COR-L47 (cell line): ENCODE measurements at regions not wholly inside any gene's neighbourhood (a gene's known extent, or its start where the extent isn't known, plus 50 kb on each side); places are given as distances from the start of the nearest gene placed in this dataset.
"Not testable (repeated sequence)": the region's sequence is repeated elsewhere in the genome, so short reads cannot be mapped to it uniquely, and the experiment has no call there.

Experiments used
- DNase-seq: peaks from one replicate; lab custom pipeline; 2025; lab: John Stamatoyannopoulos, UW

DNA sequence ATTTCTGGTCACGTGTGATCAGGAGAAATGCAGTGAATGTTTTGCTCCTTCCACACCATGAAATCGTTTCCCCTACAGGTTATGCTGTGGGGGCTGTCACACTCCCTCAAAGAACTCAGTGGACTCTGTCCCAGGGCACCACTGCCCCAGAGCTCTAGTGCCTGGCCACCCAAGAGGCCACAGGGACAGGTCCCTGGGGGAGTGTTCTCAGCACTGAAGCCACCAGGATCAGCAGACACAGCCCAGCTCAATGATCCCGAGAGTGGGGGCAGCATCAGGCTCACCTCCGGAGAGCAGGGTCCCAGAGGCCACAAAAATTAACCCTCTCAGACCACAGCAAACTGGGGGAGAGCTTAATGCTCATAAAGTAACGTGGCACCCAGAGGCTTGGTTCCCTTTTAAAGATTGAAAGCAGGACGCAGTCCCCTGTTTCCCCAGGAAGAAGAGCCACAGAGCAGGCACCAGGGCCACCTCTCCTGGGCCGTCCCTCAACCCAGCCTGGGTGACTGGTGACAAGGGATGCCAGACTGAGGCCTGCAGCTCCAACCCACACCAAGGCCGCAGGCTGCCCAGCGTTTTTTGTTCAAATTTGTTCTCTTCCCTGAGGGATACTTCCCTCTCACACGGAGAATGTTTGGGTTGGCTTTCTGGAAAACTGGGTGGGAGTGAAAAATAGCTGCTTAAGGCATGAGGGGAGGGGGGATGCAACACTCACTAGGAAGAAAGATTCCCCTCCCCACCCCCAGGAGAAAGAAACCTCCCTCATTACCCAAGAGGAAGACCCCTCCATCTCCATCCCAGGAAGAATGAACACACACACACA is 123.3 kb upstream of the IGF1R start:
- DNase-seq, result no peak

DNA sequence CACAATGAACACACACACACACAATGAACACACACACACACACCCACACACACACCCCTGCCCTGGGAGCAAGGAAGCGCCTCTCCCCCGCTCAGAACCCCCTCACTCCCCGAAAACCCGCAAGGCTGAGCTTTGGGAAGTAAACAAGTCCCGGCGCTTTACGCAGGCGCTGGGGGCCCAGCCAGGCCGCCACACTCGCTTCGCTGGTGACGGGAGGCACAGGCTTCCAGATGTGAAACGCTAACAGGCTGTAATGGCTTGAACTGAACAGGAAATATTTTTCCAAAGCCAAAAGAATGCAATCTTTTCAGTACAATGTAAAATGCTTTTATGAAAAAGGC is 122.7 kb upstream of the IGF1R start:
- DNase-seq, result no peak

DNA sequence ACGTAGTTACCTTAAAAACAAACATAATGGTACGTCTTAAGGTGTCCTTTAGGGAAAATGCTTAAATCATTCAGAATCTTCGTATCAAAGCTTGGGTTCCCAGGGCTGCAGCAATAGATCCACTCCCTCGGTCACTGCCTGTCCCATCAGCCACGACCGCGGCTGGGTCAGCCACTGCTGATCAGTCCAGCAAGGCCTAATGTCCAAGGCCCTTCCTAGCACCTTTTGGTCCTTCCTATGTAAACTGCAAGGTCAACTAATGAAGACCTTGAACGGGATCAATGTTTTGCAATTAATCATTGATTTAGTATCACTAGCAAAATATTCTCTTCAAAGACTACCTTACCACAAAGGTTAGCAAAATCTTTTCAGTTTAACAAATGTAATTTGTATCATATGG is 122.2 kb upstream of the IGF1R start:
- DNase-seq, result no peak

DNA sequence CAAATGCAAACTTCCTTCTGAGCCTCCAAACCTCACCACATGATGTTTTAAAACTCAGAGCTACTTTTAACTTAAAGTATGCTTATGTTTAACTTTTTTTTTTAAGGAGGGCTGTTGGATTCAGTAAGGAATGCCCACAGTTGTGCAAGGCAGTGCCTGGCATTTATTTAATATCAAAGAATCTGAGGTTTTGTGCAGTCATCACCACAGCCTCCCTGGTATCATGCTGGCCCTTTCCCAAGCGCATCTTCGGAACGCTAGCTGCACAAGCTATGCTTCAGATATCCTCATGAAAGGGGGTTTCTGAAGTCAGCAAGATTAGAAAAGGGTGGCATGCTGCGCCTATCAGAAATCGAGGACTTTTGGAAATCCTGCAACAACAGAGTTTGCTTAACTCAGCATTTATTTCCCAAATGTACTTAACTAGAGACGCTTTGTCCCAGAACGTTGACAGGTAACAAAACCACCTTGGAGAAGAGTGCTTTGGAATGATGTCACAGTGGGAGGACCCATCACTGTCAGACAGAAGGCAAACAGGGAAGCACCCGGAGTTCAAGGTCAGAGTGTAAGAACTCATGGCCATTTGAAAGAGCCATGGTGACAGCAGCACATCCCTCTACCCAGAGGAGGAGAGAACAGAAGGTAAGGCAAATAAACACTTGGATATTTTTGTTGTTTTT is 120.2 kb upstream of the IGF1R start:
- no peak for DNase-seq

DNA sequence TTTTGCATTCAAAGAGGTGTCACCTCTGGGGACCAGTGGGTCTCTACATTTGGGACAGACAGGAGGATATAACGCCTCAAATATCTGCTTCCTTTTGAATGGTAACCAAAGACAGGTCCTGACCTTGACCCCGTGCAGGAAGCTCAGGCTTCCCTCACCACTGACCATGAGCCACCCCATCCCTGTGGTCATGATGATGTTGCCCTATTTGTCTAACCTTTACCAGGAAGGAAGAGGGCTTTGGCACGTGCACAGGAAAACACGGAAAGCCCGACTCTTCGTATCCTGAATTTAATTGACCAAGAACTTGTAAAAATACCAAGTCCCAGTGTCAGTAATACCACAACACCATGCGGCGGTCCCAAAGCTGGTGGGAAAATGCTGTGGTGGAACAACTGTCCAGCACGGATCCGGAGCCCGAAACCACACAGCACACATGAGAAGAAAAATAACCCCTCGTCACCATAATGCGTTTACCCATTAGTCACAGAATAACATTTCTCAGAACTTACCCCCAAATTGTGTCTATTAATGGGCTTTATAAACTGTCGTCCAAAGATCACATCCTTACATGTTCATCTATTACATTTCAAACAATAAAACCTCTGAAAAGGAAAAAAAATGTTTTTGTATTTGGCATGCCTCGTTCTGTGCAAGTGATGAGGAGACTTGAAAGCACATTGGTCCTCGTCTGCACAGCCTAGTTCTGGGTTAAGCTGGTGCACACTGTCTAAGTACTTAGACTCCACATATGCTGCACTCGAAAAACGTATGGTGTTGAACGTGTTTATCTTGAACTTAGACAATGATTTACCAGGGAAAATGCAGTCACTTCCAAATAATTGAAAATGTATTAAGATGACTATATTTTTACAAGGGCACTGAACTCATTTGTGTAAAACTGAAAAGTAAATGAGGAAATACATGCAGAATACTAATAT is 118.9 kb upstream of the IGF1R start:
- DNase-seq, result no peak

DNA sequence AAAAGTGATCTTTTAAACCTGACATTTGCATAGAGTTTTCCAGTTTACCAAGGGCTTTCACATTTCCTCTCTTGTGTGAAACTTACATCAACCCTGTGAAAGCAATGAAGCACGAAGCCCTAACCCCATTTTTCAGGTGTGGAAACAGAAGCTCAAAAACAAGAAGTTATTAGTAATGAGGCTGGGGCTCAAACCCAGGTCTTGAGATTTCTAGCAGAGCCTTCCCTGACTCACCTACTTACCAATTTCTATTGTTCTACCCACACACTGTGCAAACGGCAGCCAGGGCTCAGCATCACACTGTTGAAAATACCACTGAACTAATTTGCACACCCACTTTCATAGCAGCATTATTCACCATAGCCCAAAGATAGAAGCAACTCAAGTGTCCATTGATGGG is 117.8 kb upstream of the IGF1R start:
- DNase-seq, result no peak

DNA sequence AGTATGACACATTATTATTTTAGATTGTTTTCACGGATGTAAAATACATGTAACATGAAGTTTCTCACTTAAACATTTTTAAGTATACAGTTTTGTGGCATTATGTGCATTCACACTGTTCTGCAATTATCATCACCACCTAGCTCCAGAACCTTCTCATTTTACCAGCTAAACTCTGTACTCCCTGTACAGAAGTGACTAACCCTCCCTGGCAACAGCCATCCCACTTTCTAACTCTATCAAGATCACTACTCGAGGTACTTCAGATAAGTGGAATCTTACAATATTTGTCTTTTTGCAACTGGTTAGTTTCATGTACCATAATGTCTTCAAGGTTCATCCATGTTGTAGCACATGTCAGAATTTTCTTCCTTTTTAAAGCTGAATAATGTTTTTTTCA is 116.3 kb upstream of the IGF1R start:
- no peak for DNase-seq

DNA sequence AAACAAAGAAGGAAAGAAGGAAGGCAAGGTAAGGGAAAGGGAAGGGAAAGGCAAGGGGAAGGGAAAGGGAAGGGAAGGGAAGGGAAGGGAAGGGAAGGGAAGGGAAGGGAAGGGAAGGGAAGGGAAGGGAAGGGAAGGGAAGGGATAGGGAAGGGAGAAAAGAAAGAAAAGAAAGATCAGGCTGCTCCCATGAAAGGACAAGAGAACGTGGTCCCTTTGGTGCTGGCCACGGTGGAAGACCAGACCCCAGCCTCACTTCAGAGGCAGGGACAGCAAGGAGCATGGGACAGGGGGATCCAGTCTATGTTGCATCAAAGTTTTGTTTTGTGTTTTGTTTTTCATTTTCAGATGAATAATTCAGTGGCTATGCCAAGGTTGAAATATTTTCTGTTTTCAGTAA is 111.4 kb upstream of the IGF1R start:
- DNase-seq, result no peak

DNA sequence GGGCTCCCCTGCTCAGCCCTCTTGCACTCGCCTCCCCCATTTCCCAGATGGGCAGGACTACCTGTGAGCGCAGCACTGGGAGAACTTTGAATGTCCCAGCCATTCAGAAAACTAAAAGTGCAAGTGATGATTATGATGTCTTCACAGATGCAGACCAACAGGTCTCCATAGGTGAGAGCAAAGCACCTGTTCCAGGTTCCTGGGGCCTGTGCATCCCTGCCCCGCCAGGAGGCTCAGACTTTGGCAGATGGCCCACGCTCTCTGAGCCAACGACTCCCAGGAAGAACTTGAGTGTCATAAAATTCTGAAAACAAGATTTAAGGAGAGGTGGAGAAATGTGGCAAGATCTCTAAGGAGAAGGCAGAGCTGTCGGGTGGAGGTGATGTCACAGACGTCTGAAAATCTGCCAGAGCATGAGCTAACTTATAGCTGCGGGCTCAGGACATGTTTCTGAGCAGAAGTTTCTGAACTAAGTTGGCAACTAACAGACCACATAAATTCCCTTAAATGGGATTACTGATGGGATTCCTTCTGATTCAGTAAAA is 110.8 kb upstream of the IGF1R start:
- DNase-seq, result no peak

DNA sequence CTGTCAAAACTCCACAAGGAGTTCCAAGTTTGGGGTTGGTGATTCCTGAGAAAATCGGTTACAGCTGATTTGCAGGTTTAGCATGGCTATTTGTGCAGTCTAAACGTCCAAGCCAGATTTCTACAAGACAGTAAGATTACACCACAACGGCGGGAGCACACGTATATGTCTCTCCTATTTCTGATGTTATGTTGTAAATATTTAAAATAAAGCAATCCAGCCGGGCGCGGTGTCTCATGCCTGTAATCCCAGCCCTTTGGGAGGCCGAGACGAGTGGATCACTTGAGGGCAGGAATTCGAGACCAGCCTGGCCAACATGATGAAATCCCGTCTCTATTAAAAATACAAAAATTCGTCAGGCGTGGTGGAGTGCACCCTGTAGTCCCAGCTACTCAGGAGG is 106.8 kb upstream of the IGF1R start:
- no peak for DNase-seq

DNA sequence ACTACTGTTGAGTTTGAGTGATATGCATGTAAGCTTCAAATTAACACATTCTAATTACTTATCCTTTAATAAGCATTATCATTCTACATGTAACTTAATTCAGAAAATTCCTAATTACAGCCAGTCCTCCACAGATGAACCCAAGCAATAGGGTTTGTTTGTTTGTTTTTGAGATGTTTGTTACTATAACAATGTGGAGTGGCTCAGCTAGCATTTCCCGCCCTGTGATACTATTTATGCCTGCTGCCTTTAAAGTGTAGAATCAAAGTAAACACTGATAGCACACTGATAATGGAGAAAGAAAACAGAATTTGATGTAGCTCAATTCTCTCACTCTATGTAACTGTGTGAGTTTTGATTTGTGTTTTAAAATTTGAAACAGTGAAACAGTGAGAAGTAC is 105.1 kb upstream of the IGF1R start:
- DNase-seq, result no peak

DNA sequence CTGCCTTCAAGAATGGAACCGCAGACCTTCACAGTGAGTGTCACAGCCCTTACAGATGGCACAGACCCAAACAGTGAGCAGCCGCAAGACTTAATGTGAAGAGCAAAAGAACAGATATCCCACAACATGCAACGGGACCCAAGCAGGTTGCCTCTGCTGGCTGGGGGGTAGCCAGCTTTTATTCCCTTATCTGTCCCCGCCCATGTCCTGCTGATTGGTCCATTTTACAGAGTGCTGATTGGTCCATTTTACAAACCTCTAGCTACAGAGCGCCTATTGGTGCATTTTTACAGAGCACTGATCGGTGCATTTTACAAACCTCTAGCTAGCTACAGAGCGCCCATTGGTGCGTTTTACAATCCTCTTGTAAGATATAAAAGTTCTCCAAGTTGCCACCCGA is 102.0 kb upstream of the IGF1R start:
- DNase-seq, result no peak

DNA sequence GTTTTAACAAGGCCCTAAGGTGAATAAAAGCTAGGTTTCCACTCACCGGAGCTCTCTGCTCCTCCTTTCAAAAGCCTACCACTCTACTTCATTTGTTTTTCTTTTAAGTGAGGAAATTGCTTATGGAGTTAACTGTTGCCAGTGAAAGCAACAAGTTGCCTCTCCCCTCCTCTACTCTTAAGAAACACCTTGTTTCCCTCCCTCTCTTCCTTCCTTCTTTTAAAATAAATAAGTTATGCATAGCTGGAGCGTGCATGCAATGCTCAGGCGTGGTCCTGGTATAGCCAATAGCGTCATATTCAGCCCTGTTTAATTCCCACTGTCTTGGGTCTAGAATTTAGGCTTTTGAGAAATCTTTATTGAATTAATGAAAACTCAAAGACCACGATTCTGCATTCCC is 101.1 kb upstream of the IGF1R start:
- no peak for DNase-seq

DNA sequence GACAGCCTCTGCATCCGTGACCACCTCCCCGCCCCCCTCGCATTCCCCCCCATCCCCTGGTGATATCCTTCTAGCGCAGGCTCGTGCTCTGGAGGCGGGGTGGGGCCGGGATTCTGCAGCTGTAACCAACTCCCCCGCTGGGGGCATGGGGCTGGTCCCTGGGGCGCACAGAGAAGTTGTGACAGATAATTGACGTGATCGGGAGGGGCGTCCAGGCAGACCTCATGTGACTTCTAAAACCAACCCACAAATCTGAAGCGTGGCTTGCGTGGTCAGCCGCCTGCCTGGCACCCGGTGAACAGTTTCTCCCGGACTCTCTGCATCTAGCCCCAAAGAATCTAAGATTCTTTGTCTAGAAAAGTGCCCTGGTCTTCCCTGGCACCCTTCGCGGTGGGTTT is 100.6 kb upstream of the IGF1R start:
- no peak for DNase-seq

DNA sequence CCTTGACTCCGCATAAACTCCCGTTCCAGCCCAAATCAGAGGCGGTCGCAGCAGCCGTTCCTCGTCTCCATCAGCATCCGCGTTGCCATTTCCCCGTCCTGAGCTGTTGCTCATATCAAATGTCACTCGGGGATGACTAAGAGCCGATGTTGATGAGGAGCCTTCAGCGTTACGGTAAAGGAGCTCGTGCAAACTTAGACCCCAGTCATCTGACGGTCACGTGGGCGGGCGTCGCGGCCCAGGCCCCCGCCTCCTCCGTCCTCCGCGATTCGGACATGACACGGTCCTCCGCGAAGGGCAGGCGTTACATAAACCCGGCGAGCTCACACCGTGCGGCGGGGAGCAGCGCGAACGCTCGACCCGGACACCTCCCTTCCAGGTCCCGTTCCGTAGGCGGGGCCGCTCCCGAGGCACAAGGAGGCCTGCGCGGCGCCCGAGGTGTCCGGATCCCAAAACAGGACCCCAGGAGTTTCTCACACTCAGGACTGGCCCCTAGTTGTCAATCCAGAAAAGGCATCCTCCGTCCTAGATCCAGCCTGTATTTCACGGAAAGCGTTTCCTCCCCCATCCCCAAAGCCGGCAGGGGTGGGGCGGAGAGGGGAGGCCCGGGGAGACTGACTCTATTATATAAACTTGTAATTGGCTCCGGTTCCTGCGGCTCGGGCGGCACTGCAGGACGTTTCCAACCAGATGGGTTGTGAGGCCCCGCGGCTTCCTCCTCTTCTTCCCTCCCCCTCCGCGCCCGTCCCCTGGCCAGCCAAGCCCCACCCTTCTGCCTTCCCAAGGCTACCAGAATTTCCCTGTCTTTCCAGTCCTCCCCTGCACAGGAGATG is 100.0 kb upstream of the IGF1R start:
- DNase-seq, result no peak

DNA sequence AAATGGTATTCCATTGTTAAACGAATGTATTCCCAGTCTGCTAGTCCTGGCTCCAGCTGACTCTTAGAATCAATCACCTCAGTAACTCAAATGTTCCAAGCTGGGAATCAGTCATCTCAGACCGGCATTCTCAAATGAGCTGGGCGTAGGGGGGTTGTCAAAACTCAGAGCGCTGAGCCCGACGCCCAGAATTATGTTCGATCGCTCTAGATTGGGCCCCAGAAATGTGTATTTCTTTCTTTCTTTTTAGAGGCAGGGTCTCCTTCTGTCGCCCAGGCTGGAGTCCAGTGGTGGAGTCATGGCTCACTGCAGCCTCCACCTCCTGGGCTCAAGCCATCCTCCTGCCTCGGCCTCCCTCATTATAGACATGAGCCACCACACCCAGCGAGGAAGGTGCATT is 99.3 kb upstream of the IGF1R start:
- no peak for DNase-seq

DNA sequence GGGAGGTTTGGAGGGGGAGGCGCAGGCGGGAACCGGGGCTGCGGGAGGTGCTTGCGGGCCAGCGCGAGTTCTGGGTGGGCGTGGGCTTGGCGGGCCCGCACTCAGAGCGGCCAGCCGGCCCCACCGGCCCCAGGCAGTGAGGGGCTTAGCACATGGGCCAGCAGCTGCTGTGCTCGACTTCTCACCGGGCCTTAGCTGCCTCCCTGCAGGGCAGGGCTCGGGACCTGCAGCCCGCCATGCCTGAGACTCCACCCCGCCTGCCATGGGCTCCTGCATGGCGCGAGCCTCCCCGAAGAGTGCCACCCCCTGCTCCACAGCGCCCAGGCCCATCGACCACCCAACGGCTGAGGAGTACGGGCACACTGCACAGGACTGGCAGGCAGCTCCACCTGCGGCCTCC is 98.6 kb upstream of the IGF1R start:
- DNase-seq, result no peak

DNA sequence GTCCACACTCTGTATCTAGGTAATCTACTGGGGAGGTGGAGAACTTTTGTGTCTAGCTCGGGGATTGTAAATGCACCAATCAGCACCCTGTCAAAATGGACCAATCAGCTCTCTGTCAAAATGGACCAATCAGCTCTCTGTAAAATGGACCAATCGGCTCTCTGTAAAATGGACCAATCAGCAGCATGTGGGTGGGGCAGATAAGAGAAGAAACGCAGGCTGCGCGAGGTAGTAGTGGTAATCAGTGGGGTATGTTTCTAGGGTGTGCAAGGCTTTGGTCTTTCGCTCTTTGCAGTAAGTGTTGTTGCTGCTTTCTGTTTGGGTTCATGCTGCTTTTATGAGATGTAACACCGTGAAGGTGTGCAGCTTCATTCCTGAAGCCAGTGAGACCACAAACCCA is 98.0 kb upstream of the IGF1R start:
- DNase-seq, result not testable (repeated sequence)

DNA sequence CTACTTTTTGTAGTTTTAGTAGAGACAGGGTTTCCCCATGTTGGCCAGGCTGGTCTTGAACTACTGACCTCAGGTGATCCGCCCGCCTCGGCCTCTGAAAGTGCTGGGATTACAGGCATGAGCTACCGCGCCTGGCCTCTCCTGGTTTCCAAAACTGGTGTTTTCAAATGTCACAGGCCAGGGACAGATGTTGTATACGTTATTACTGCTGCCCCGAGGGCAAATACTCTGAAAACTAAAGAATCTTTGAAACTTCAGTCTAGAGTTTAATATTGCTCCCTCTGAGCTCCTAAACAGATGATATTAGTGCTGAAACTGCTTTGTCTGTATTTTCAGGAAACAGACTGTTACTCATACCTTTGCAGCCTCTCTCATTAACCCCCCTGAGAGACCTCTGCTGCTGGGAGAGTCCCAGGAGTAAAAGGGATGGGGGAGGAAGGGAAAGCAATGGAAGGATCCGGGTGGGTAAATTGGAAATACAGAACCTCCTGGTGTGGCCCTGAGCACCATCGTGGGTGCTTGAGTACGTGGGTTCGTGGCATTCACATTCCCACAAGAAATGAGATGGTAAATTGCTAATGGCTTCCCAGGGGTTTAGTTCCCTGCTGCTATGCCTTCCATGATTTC is 96.3 kb upstream of the IGF1R start:
- no peak for DNase-seq

DNA sequence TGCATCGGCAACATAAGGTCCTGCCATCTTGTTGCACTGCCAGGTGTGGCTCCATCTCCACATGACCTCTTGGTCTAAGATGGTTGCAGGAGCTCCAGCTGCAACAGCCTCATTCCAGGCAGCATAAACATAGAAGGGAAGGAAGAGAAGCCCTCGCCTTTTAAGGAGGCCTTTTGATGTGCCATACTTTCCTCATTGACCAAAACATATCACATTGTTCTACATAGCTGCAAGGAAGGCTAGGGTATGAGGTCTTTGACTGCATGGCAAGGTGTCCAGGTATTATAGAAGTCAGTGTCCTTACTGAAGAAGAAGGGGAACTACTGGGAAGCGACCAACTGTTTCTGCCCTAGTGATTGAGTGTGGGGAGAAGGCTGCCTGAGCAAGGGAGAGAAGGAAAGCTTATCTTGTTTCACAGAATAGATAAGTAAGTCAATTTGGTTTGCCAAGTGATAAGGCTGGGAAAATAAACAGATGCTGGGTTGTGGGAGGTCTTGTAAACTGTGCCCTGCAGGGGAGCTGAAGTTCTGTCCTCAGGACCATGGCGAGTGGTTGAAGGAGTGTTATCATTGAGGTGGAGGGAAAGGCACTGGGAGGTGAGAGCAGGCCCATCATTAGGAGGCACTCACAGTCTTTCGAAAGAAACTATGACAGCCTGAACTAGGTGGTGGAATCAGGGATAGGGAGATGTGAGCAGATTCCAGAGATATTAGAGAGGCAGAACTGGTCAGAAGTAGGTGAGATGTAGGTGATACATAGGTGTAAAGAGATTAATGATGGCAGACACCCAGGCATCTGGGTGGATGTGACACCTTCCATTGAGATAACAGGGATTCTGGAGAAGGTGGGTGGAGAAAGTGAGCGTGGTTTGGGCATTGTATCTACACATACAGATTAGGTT is 93.8 kb upstream of the IGF1R start:
- DNase-seq, result no peak
